H9 (cell line): ENCODE measurements at regions not wholly inside any gene's neighbourhood (a gene's known extent, or its start where the extent isn't known, plus 50 kb on each side); places are given as distances from the start of the nearest gene placed in this dataset.

ENCODE experiments used
- DNase-seq: peaks from one replicate; pipeline ENCODE4 v3.0.0-alpha.2; 2017
- H2AFZ ChIP-seq: one replicate; pipeline ENCODE4 v1.6.1; 2013; ENCODE audit warnings: mild to moderate bottlenecking, low read length, control low read depth, moderate library complexity
- H2AK5ac ChIP-seq: 2 replicates; pipeline ENCODE4 v1.6.1; 2013; ENCODE audit warnings: low read length, control low read depth, mixed read lengths; ENCODE audit not compliant: insufficient read length
- H2BK120ac ChIP-seq: one replicate; pipeline ENCODE4 v1.6.1; 2013; ENCODE audit warnings: low read depth, mild to moderate bottlenecking, low read length, control low read depth, inconsistent platforms; ENCODE audit not compliant: poor library complexity, severe bottlenecking
- H2BK12ac ChIP-seq: 2 replicates; pipeline ENCODE4 v1.6.1; 2013; ENCODE audit warnings: low read length, control low read depth, mixed read lengths, low read depth; ENCODE audit not compliant: insufficient read length
- H2BK15ac ChIP-seq: 2 replicates; pipeline ENCODE4 v1.6.1; 2013; ENCODE audit warnings: low read depth, low read length, control low read depth
- H2BK20ac ChIP-seq: one replicate; pipeline ENCODE4 v1.6.1; 2013; ENCODE audit warnings: low read depth, mild to moderate bottlenecking, low read length, control low read depth, inconsistent platforms; ENCODE audit not compliant: poor library complexity, severe bottlenecking
- H2BK5ac ChIP-seq: 2 replicates; pipeline ENCODE4 v1.6.1; 2013; ENCODE audit warnings: low read length, control low read depth, mixed read lengths; ENCODE audit not compliant: insufficient read length
- H3K14ac ChIP-seq: 2 replicates; pipeline ENCODE4 v1.6.1; 2013; ENCODE audit warnings: low read length, control low read depth; ENCODE audit not compliant: insufficient read depth
- H3K18ac ChIP-seq: 2 replicates; pipeline ENCODE4 v1.6.1; 2013; ENCODE audit warnings: low read depth, mild to moderate bottlenecking, mixed read lengths, low read length, control low read depth; ENCODE audit not compliant: insufficient read length
- H3K23ac ChIP-seq: 2 replicates; pipeline ENCODE4 v1.6.1; 2013; ENCODE audit warnings: low read length, control low read depth, mixed read lengths, low read depth; ENCODE audit not compliant: insufficient read length
- H3K23me2 ChIP-seq: 2 replicates; pipeline ENCODE4 v1.6.1; 2013; ENCODE audit warnings: low read depth, mild to moderate bottlenecking, mixed read lengths, low read length, control low read depth; ENCODE audit not compliant: insufficient read length, poor library complexity, severe bottlenecking
- H3K27ac ChIP-seq: 2 replicates; pipeline ENCODE4 v1.5.1; 2013; ENCODE audit warnings: low read length, control low read depth, mixed read lengths, low read depth; ENCODE audit not compliant: insufficient read length
- H3K27me3 ChIP-seq: 2 replicates; pipeline ENCODE4 v1.6.1; 2013; ENCODE audit warnings: low read length, control low read depth, inconsistent platforms; ENCODE audit not compliant: insufficient read depth
- H3K4ac ChIP-seq: 2 replicates; pipeline ENCODE4 v1.6.1; 2013; ENCODE audit warnings: low read depth, mild to moderate bottlenecking, control low read depth, inconsistent platforms, low read length, moderate library complexity
- H3K4me1 ChIP-seq: 2 replicates; pipeline ENCODE4 v1.6.1; 2013; ENCODE audit warnings: low read length, control low read depth, inconsistent platforms; ENCODE audit not compliant: insufficient read depth
- H3K4me2 ChIP-seq: 2 replicates; pipeline ENCODE4 v1.6.1; 2013; ENCODE audit warnings: low read length, control low read depth, mixed read lengths; ENCODE audit not compliant: insufficient read length, insufficient read depth
- H3K56ac ChIP-seq: 2 replicates; pipeline ENCODE4 v1.6.1; 2013; ENCODE audit warnings: low read depth, mild to moderate bottlenecking, mixed read lengths, low read length, control low read depth; ENCODE audit not compliant: insufficient read length
- H3K79me1 ChIP-seq: 2 replicates; pipeline ENCODE4 v1.6.1; 2013; ENCODE audit warnings: low read depth, mild to moderate bottlenecking, moderate library complexity, low read length, control low read depth, inconsistent platforms; ENCODE audit not compliant: insufficient read depth, poor library complexity, severe bottlenecking
- H3K79me2 ChIP-seq: 2 replicates; pipeline ENCODE4 v1.6.1; 2013; ENCODE audit warnings: low read length, control low read depth, inconsistent platforms; ENCODE audit not compliant: insufficient read depth
- H3K9ac ChIP-seq: 2 replicates; pipeline ENCODE4 v1.6.1; 2013; ENCODE audit warnings: low read length, control low read depth, mixed read lengths; ENCODE audit not compliant: insufficient read length; ENCODE audit errors: extremely low read depth
- H3K9me3 ChIP-seq: one replicate; pipeline ENCODE4 v1.6.1; 2013; ENCODE audit warnings: low read depth, low read length, inconsistent platforms; ENCODE audit not compliant: control insufficient read depth
- H3T11ph ChIP-seq: one replicate; pipeline ENCODE4 v1.6.1; 2013; ENCODE audit warnings: mild to moderate bottlenecking, low read length, control low read depth, inconsistent platforms
- H4K20me1 ChIP-seq: one replicate; pipeline ENCODE4 v1.6.1; 2013; ENCODE audit not compliant: control insufficient read depth, insufficient read length, insufficient read depth
- H4K5ac ChIP-seq: 2 replicates; pipeline ENCODE4 v1.6.1; 2013; ENCODE audit warnings: low read depth, mild to moderate bottlenecking, mixed read lengths, low read length, control low read depth; ENCODE audit not compliant: insufficient read length
- H4K8ac ChIP-seq: replicated peaks from 2 replicates; pipeline ENCODE4 v1.6.1; 2013; ENCODE audit warnings: low read length, control low read depth, mixed read lengths, low read depth; ENCODE audit not compliant: insufficient read length
- H4K91ac ChIP-seq: 2 replicates; pipeline ENCODE4 v1.6.1; 2013; ENCODE audit warnings: low read depth, mild to moderate bottlenecking, moderate library complexity, mixed read lengths, low read length, control low read depth; ENCODE audit not compliant: insufficient read length
- H3K27ac Mint-ChIP-seq, 3 experiments: 2 replicates in 2 of 3; 3 replicates in 1 of 3; pipeline ENCODE4 v1.8.0; 2020 to 2021; ENCODE audit warnings: mixed read lengths in 3 of 3, mild to moderate bottlenecking in 1 of 3, moderate library complexity in 1 of 3
- H3K27me3 Mint-ChIP-seq: 2 replicates; pipeline ENCODE4 v1.8.0; 2021; ENCODE audit warnings: low read depth, mild to moderate bottlenecking, moderate library complexity, mixed read lengths
- H3K36me3 Mint-ChIP-seq, 3 experiments: 2 replicates in 2 of 3; 3 replicates in 1 of 3; pipeline ENCODE4 v1.8.0; 2020 to 2021; ENCODE audit warnings: low read depth in 3 of 3, mixed read lengths in 3 of 3; ENCODE audit not compliant: insufficient read depth in 1 of 3
- H3K4me1 Mint-ChIP-seq, 2 experiments: 2 replicates each; pipeline ENCODE4 v1.8.0; 2020; ENCODE audit warnings: mixed read lengths in 2 of 2
- H3K4me3 Mint-ChIP-seq, 2 experiments: 2 replicates in 1 of 2; 3 replicates in 1 of 2; pipeline ENCODE4 v1.8.0; 2020 to 2021; ENCODE audit warnings: mild to moderate bottlenecking in 2 of 2, mixed read lengths in 2 of 2, moderate library complexity in 1 of 2
- H3K9me3 Mint-ChIP-seq, 2 experiments: 2 replicates in 1 of 2; 3 replicates in 1 of 2; pipeline ENCODE4 v1.8.0; 2020; ENCODE audit warnings: mild to moderate bottlenecking in 2 of 2, mixed read lengths in 2 of 2, moderate library complexity in 1 of 2
- CTCF ChIP-seq: fragments of 200-600 bp; sonication (generic); conservative IDR thresholded peaks from 3 replicates; pipeline ENCODE4 v1.8.0; 2021; ENCODE audit warnings: antibody characterized with exemption, mild to moderate bottlenecking
- WGBS: extraction: QIAGEN DNeasy Blood & Tissue Kit; methylation state at CpG from one replicate; pipeline ENCODE4 v1.1.7; 2013; ENCODE audit warnings: missing lambda C conversion rate, low lambda C conversion rate, mixed read lengths; ENCODE audit not compliant: insufficient read length; ENCODE audit errors: extremely low coverage; 5-methylcytosine and 5-hydroxymethylcytosine counted together

DNA sequence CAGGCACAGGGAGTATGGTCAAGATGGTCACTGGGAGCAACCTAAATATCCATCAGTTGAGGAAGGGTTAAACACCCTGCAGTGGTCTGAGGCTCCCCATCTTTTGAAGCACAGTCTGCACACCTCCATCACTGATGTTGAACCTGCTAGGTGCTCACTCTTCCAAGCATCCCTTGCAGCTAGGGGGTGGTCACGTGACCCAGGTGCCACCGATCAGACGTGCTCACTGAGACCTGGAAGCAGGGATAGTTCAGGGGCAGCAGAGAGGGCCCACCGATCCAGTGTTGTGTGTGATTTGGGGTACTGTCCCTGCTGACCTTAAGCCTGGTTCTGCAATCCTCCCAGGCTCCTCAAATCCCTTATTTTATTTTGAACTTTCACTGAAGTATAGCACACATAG is 134.6 kb downstream of the CEBPB start:
- H3K4me1 Mint-ChIP-seq = peaks cover 14 to 15% of the 10 kb centered on the region in 2 experiments
- H3K27ac Mint-ChIP-seq = no peak overlapping the region
- peaks cover 2% of the 10 kb centered on the region for H3K27me3 Mint-ChIP-seq
- no peak overlapping the region for H3K4ac ChIP-seq
- H2BK12ac ChIP-seq = no peak overlapping the region
- no peak overlapping the region for H4K8ac ChIP-seq
- H3K36me3 Mint-ChIP-seq = no peaks in the 10 kb centered on the region; a peak in 1 of 7 replicates
- no peak overlapping the region for H3T11ph ChIP-seq
- no peaks in the 10 kb centered on the region for H4K20me1 ChIP-seq
- no peak overlapping the region for H3K27ac ChIP-seq
- H3K23me2 ChIP-seq = no peaks in the 10 kb centered on the region
- no peak overlapping the region for H3K4me3 Mint-ChIP-seq
- H3K79me2 ChIP-seq = no peaks in the 10 kb centered on the region
- no peak overlapping the region for H3K9ac ChIP-seq
- H3K4me1 ChIP-seq = no peaks in the 10 kb centered on the region
- H3K27me3 ChIP-seq = no peaks in the 10 kb centered on the region
- H2BK120ac ChIP-seq = no peak overlapping the region
- TF ChIP-seq CTCF = no peak
- no peak overlapping the region for H3K56ac ChIP-seq
- H3K18ac ChIP-seq = no peak overlapping the region
- DNase-seq = no peak
- no peak overlapping the region for H2BK15ac ChIP-seq
- no peak overlapping the region for H2AK5ac ChIP-seq
- WGBS = no CpG with 5 or more reads among the region's 4 CpGs
- H3K14ac ChIP-seq = no peak overlapping the region
- no peaks in the 10 kb centered on the region for H3K9me3 ChIP-seq
- H2AFZ ChIP-seq = no peak overlapping the region
- no peak overlapping the region for H4K5ac ChIP-seq
- peaks cover 0 to 7% of the 10 kb centered on the region in 2 experiments; a peak in 1 of 5 replicates for H3K9me3 Mint-ChIP-seq
- no peaks in the 10 kb centered on the region for H3K79me1 ChIP-seq
- H3K4me2 ChIP-seq = no peak overlapping the region
- no peak overlapping the region for H4K91ac ChIP-seq
- no peak overlapping the region for H3K23ac ChIP-seq
- H2BK20ac ChIP-seq = no peak overlapping the region
- H2BK5ac ChIP-seq = no peak overlapping the region
